PC-9 (cell line): ENCODE measurements at regions not wholly inside any gene's neighbourhood (a gene's known extent, or its start where the extent isn't known, plus 50 kb on each side); places are given as distances from the start of the nearest gene placed in this dataset.

Source experiments
- BruUV-seq: library from RNA; stranded (reverse); fragments of 400-500 nt; replicated peaks from 2 replicates; lab custom pipeline; 2021; lab: Mats Ljungman, UMichigan
- CTCF ChIA-PET: fragments of 300-600 bp; sonication (Branson Sonifier 250); formaldehyde crosslinking; loops from one replicate; lab custom pipeline; 2022; ENCODE audit warnings: antibody characterized with exemption; lab: Charles Lee
- POLR2A ChIA-PET: fragments of 300-600 bp; sonication (Branson Sonifier 250); formaldehyde crosslinking; loops from one replicate; lab custom pipeline; 2022; ENCODE audit warnings: antibody characterized with exemption; ENCODE audit not compliant: unreplicated experiment; lab: Charles Lee
- DNase-seq, 2 experiments: peaks; one replicate each; pipeline versions ENCODE4 v3.0.0 to v3.0.0-alpha.2; 2015 to 2022; ENCODE audit warnings: mixed read lengths in 1 of 2
- H2AFZ ChIP-seq: fragments of 200-600 bp; sonication (generic); 2 replicates; pipeline ENCODE4 v1.8.1; 2017; ENCODE audit warnings: antibody characterized with exemption
- H3F3A ChIP-seq: fragments of 200-600 bp; sonication (generic); 2 replicates; pipeline ENCODE4 v1.8.1; 2017; ENCODE audit warnings: antibody characterized with exemption, mild to moderate bottlenecking, low read depth; ENCODE audit not compliant: insufficient read depth
- H3K27ac ChIP-seq: fragments of 200-600 bp; sonication (generic); 2 replicates; pipeline ENCODE4 v1.6.1; 2016; ENCODE audit warnings: mixed run types
- H3K27me3 ChIP-seq: fragments of 200-600 bp; sonication (generic); 2 replicates; pipeline ENCODE4 v1.6.1; 2016; ENCODE audit warnings: low read depth, mixed run types; ENCODE audit not compliant: insufficient read depth
- H3K36me3 ChIP-seq: fragments of 200-600 bp; sonication (generic); 2 replicates; pipeline ENCODE4 v1.6.1; 2016; ENCODE audit warnings: low read depth, mixed run types
- H3K4me1 ChIP-seq: fragments of 200-600 bp; sonication (generic); replicated peaks from 2 replicates; pipeline ENCODE4 v1.6.1; 2016; ENCODE audit warnings: mixed run types; ENCODE audit not compliant: insufficient read depth
- H3K4me2 ChIP-seq: fragments of 200-600 bp; sonication (generic); 2 replicates; pipeline ENCODE4 v1.6.1; 2017; ENCODE audit warnings: mixed run types
- H3K4me3 ChIP-seq: fragments of 200-600 bp; sonication (generic); 2 replicates; pipeline ENCODE4 v1.6.1; 2016; ENCODE audit warnings: mixed run types
- H3K79me2 ChIP-seq: fragments of 200-600 bp; sonication (generic); 2 replicates; pipeline ENCODE4 v1.6.1; 2017; ENCODE audit warnings: low read depth, mixed run types
- H3K9me2 ChIP-seq: fragments of 200-600 bp; sonication (generic); 2 replicates; pipeline ENCODE4 v1.8.1; 2017; ENCODE audit warnings: mild to moderate bottlenecking; ENCODE audit not compliant: insufficient read depth
- H3K9me3 ChIP-seq: fragments of 200-600 bp; sonication (generic); 2 replicates; pipeline ENCODE4 v1.8.1; 2016; ENCODE audit warnings: low read depth; ENCODE audit not compliant: insufficient read depth
- H4K20me1 ChIP-seq: fragments of 200-600 bp; sonication (generic); 2 replicates; pipeline ENCODE4 v1.8.1; 2017; ENCODE audit not compliant: insufficient read depth
- CTCF ChIP-seq: fragments of 200-600 bp; sonication (generic); conservative IDR thresholded peaks from 2 replicates; pipeline ENCODE4 v1.6.1; 2017; ENCODE audit warnings: mixed run types, antibody characterized with exemption, mild to moderate bottlenecking, moderate library complexity
- EZH2 ChIP-seq: fragments of 200-600 bp; sonication (generic); IDR thresholded peaks from 2 replicates; pipeline ENCODE4 v1.8.0; 2017; ENCODE audit warnings: antibody characterized with exemption, low read depth
- intact Hi-C: fragments of 100-400 bp; cut with micrococcal nuclease; formaldehyde crosslinking; loops from one replicate; pipeline ENCODE4 v1.10.0; 2022; ENCODE audit not compliant: unreplicated experiment

DNA sequence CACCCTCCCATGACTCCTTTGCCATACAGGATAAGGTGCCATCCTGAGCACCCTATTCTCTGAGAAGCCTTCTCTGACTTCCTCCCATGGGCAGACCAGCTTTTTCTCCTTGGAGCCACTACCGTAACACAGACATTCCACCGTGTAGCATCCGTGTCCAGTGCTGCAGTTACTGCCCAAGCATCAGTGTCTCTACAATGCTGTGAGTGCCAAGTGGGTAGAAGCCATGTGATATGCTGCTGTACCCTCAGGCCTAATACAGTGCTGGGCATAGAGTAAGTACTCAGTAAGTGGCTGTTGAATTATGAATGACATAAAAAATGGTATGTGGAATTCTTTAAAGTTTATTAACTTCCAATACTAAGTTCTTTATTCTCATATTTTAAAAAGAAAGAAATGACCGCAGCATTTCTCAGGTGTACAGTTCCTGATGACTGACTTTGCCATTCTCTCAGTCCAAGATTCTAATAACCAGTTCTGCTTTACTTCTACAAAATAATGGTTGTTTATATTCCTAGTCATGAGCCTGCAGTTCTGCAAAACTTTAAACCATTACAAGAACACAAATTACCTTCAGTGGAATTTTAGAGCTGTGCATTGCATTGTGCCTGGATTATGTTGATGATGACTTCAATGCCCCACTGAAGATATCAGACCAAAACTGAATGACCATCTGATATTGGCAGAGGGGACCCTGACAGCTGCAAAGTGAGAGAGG is 118.7 kb downstream of the RPAP3 start:
- ChIA-PET CTCF (interaction anchor here (0.7 kb wide), 1 partner anchor 140 kb away, joined by 3 read pairs; no protein-coding TSS in a partner anchor), POLR2A (no interaction called here)
- no peaks in the 10 kb centered on the region for H3F3A ChIP-seq
- H3K9me3 ChIP-seq: no peaks in the 10 kb centered on the region
- H3K4me1 ChIP-seq: no peaks in the 10 kb centered on the region
- H3K4me2 ChIP-seq: no peak overlapping the region
- DNase-seq: no peak
- no peak overlapping the region for H3K4me3 ChIP-seq
- H3K36me3 ChIP-seq: no peaks in the 10 kb centered on the region
- no peaks in the 10 kb centered on the region for H3K27me3 ChIP-seq
- no peaks in the 10 kb centered on the region for H4K20me1 ChIP-seq
- no peaks in the 10 kb centered on the region for H3K79me2 ChIP-seq
- intact Hi-C loops: no loop called here
- no peak overlapping the region for H2AFZ ChIP-seq
- H3K9me2 ChIP-seq: no peaks in the 10 kb centered on the region
- TF ChIP-seq CTCF: no peak
- no peak for TF ChIP-seq EZH2
- BruUV-seq: no TSS peak
- H3K27ac ChIP-seq: no peak overlapping the region

DNA sequence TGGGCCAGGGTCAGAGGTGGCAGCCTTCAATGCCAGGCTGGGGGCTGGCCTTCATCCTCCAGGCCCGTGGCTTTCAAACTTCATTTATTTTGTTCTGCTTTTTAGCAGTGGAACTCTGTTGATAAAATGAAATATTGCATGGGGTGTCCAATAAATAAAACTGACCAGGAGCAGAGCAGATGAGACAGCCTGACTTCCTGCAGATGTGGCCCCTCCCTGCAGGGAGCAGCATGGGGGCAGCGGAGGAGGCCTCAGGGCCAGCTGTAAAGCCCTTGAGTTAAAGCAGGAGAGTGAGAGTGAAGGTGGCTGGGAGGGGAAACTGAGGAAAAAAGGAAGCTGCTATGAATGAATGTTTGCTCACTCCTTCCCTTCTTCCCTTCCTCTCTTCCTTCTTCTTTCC is 120.3 kb downstream of the RPAP3 start:
- intact Hi-C loops: no loop called here
- CTCF ChIA-PET: no interaction called here

GRCh38 chr12:47578836-47579235 is 127.0 kb downstream of the RPAP3 start:
- no peak for DNase-seq
- H4K20me1 ChIP-seq: no peaks in the 10 kb centered on the region
- H3F3A ChIP-seq: no peaks in the 10 kb centered on the region
- no TSS peak for BruUV-seq
- intact Hi-C loops: no loop called here
- no peaks in the 10 kb centered on the region for H3K27me3 ChIP-seq
- CTCF ChIA-PET: no interaction called here
- H3K4me1 ChIP-seq: no peaks in the 10 kb centered on the region
- POLR2A ChIA-PET: no interaction called here
- no peaks in the 10 kb centered on the region for H3K36me3 ChIP-seq
- H2AFZ ChIP-seq: no peak overlapping the region
- H3K79me2 ChIP-seq: no peaks in the 10 kb centered on the region
- no peak overlapping the region for H3K27ac ChIP-seq
- H3K9me2 ChIP-seq: no peaks in the 10 kb centered on the region
- no peaks in the 10 kb centered on the region for H3K9me3 ChIP-seq
- no peak overlapping the region for H3K4me2 ChIP-seq
- TF ChIP-seq EZH2 (no peak), CTCF (no peak)
- H3K4me3 ChIP-seq: no peak overlapping the region

More for the DNA sequence above, 120.3 kb downstream of the RPAP3 start:
- POLR2A ChIA-PET: no interaction called here
- no peak overlapping the region for H3K4me3 ChIP-seq
- H3K4me2 ChIP-seq: no peak overlapping the region
- TF ChIP-seq EZH2: no peak
- TF ChIP-seq CTCF: no peak
- no peak overlapping the region for H3K27ac ChIP-seq
- no peaks in the 10 kb centered on the region for H3K27me3 ChIP-seq
- no peak overlapping the region for H2AFZ ChIP-seq
- no peaks in the 10 kb centered on the region for H3K4me1 ChIP-seq
- H3K79me2 ChIP-seq: no peaks in the 10 kb centered on the region
- no TSS peak for BruUV-seq
- no peaks in the 10 kb centered on the region for H4K20me1 ChIP-seq
- H3K9me2 ChIP-seq: no peaks in the 10 kb centered on the region
- DNase-seq: no peak
- no peaks in the 10 kb centered on the region for H3K9me3 ChIP-seq
- H3K36me3 ChIP-seq: no peaks in the 10 kb centered on the region
- no peaks in the 10 kb centered on the region for H3F3A ChIP-seq
